HG03457 (cell line): ENCODE measurements at regions not wholly inside any gene's neighbourhood (a gene's known extent, or its start where the extent isn't known, plus 50 kb on each side); places are given as distances from the start of the nearest gene placed in this dataset.
"Not testable (repeated sequence)": the region's sequence is repeated elsewhere in the genome, so short reads cannot be mapped to it uniquely, and the experiment has no call there.

Source experiments
- ATAC-seq: cut with Tn5 transposase; IDR thresholded peaks from one replicate; pipeline ENCODE4 v1.9.1; 2021; ENCODE audit warnings: moderate number of reproducible peaks; ENCODE audit not compliant: unreplicated experiment

DNA sequence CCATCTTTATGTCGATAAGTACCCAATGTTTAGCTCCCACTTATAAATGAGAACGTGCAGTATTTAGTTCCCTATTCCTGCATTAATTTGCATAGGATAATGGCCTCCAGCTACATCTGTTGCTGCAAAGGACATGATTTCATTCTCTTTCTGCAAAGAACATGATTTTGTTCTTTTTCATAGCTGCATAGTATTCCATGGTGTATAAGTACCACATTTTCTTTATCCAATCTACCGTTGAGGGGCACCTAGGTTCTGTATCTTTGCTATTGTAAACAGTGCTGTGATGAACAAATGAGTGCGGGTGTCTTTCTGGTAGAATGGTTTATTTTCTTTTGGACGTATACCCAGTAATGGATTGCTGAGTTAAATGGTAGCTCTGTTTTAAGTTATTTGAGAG lies 63.0 kb downstream of the HLX start:
- no peak for ATAC-seq

DNA sequence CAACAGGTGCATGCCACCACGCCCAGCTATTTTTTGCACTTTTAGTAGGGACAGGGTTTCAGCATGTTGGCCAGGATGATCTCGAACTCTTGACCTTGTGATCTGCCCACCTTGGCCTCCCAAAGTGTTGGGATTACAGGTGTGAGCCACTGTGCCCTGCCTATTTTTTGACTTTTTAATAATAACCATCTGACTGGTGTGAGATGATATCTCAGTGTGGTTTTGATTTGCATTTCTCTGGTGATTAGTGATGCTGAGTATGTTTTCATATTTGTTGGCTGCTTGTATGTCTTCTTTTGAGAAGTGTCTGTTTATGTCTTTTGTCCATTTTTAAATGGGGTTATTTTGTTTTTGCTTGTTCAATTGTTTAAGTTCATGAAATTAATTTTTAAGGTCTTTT lies 63.7 kb downstream of the HLX start:
- ATAC-seq = not testable (repeated sequence)

DNA sequence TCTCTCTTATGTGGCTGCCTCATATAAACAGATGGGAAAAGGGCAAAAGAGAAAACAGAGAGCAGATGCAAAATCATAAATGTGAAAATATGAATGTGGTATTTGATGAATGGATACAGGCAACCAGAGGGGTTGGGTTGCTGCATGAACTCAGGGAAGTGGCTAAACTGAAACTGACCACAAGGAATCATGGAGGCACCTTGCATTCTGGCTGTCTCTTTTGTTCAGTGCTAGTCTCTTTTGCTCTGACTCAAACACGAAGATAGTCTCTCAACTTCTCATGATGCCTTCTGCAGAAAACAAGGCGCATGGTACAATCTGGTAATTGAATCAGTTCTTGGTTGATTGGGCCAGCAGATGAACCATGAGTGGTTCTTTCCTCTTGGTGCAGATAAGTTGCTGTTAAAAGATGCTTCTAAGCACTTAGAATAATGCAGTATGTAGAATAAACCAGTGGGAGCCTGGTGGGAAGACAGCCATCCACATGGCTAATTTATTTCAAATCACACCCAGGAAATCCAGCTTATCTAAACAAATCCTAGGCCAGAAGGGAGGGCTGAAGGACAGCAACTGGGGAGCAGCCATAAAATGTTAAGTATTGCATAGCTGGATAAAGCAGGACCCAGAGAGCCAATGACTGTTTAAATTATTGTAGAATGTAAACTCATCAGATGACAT lies 64.2 kb downstream of the HLX start:
- ATAC-seq = no peak

DNA sequence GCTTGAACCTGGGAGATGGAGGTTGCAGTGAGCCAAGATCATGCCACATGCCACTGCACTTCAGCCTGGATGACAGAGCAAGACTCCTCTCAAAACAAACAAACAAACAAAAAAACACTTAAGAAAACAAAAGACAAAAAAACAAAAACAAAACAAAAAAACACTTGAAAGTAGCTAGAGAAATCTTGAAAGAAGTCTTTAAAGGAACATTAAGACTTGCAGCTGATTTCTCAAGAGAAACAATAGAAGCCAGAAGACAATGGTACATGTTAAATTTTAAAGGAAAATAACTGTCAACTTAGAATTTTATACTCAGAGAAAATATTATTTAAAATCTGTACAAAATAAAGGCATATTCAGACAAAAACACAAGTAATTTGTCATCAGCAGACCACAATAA lies 71.3 kb downstream of the HLX start:
- no peak for ATAC-seq

DNA sequence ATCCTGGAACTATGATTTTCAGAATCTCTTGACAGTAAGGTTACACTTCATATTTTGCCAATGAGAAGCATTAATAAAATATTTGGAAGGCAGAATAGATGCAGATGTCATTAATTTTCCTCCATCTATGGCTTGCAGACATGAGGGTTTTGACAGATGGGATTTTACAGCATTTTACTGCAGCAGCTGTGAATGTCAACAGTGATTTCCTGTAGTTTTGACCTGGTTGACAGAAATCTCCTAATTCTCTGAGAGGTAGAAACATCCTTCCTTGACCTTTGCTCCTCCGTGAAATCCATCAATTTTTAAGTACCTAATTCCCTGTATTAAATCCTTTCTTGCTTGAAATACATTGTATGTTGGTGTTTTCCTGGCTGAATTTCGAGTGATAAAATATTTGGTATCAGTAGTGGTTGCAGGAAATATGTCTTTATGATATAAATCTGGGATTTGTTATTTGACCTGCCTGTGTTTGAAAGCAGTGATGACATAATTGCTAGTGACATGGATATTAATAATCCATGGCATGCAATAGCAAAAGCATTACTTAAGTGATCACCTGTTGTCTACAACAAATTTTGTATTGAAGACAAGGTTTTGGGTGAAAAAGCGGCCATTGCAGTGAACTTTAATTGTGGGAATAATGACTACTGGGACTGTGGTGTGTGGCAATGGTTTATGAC lies 73.9 kb downstream of the HLX start:
- no peak for ATAC-seq

DNA sequence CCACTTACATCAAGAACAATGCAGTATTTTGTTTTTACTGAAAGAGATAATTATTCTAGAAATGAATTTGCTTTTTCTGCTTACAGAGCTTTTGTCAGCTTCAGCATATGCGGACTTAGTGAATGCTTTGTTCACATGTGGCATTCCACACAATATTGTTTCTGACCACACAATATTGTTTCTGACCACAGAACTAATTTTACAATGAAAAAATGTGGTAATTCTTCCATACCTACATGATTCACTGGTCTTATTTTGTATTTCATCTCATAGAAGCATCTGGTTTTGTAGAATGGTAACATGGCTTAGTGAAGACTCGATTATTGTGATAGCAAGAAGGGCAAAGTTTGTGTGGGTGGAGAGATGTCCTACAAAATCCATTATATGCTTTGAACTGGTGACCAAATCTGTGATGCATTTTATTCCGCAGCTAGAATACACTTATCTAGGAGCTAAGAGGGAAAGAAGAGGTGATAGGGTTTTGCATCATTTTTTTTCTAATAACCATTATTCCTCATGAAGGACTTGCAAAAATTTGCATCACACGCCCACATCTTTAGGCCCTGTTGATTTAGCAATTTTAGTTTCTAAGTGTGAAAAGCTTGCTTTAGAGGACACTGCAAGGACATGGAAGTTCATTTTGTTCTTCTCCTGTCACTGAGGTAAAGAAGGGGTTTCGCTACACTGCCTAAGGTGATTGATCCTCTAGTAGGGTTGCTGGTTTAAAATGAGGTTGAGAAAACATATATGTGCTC lies 75.3 kb downstream of the HLX start:
- ATAC-seq = no peak

DNA sequence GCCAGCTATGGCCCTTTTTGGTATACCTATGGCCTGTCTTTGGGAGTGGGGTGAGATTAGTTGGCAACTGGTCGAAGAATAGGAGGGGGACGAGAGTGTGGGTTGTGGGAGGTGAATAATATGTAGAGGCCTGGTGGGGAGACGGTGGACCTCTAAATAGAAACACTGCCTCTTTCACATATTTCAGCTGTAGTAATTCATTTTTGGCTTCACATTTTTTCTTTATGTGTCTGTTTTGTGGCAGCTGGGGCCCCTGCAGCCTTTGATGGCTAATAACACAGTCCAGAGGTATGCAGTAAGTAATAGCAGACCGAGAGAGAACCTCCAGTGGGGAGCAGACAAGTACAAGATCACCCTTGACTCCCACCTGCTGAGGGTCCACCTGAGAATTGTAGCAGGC lies 75.9 kb downstream of the HLX start:
- ATAC-seq = no peak

DNA sequence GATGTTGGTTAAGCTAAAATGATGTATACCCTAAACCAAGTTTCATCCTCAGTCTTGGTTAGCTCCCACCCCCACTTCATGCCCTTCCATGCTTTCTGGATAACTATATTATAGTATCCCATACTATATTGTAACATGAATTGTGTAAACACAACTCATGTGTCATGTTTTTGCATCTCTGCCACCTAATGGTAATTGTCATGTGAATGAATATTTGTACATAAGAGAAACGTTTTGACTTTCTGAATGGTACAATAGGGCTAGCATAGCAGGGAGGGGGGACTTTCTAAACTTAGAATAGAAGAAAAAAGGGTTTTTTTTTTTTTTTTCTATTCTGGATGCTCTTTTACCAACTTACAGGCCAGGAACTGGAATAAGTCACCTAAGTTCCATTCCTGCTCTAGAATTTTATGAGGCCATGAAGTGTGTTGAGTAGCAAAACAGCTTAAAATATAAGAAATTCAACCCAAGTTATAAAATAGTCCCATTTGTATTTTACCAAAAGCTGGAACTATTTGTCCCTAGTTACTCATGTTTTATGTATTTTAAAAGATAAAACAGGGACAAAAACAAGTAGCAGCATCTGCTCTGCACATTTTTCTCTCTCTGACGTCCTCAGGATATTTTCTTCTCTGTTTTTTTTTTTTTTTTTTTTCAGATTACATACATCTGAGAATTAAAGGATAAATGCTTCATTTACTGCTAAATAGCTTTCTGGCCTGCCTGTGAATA lies 77.4 kb downstream of the HLX start:
- no peak for ATAC-seq

DNA sequence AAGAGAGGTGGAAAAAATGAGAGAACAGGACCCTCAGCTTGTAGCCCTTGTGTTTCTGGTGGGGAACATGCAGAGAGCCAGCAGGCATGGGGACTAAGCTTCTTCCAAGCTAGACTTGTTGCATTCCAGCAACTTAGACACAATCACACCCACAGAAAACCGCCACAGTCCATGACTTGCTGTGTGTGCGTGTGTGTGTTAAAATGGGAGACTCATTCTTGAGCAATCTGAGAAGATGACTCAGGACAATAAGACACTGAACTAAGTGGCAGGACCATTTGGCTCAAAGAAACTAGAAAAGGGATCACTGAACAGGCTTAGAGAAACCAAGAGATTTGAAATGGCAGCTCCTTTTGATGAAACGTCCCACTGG lies 78.0 kb downstream of the HLX start:
- ATAC-seq = no peak

DNA sequence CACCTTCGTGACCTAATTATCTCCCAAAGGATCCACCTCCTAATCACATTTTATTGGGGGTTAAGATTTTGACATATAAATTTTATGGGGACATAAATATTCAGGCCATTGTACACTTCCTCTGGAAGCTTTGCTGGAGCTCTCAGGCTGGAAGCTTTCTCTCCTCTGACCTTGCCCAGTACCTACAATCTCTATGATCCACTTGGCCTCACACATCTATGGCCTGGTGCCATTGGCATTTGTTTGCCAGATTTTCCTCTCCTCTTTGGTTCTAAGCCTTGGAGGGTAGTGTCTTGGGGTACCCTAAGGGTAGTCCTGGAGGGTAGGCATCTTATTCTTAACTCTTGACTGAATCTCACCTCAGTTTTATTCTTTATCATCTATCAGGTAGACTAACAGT lies 79.0 kb downstream of the HLX start:
- ATAC-seq = no peak

DNA sequence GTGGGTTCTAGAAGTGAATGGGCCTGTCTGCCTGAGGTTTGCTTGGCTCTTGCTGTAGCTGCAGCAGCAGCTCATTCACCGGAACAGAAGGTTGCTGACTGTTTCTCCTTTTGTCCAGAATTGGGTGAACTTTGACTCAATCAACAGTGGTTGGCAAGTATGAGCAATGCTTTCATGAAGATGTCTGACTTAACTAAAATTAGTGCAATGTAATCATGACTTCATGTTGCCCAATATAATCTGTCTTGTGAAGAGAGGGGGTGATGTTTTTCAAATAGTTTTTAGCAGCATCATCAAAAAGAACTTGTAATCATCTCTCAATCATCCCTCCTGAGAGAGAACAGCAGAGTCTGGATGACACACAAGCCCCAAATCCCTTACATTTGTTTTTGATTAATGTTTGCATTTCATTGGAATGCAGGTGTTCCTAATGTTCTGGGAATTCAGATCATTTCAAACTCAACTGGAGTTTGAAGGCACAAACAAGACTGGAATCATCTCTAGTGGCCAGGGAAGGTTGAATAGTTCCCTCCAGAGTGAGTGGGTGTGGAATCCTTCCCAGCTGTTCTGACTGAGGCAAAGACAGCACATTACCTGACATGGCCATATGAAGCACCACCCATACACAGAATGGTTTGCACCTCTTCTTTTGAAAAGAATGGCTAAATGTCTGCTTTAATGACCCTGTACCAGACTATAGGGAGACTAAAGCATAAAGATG lies 82.9 kb downstream of the HLX start:
- no peak for ATAC-seq

DNA sequence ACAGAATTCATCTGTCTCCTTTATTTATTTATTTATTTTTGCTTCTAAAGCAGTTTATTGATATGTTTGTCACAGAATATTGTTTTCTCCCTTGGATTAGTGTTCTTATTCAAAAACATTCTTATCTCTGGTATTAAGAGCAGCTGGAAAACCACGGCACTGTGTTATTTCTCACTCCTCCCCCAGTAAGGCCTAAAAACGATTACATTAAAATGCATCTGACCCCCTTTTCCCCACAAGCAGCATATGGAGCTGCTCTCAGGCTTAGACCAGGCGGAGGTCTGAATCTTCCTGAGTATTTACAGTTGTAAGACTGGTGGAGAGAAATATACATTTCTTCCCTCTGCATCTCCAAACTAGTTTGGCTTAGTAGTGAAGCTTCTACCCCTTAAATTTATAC lies 86.8 kb downstream of the HLX start:
- no peak for ATAC-seq

DNA sequence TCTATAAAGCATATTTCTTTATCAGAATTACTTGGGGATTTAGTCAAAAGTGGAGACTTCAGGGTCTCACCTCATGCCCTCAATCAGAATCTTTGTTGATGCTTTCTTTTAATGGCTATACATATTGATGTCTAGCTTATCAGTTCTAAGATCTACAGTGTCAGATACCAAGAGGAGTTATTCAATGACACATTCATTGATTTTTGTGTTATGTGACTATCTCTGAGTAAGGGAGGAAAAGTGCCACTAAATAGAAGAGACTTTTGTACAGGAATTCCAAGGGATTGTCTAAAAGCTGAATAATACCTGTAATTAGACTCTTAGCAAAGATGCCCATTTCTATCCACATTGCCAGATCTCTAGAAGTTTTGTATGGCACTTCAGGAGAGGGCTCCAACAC lies 87.2 kb downstream of the HLX start:
- ATAC-seq = no peak

DNA sequence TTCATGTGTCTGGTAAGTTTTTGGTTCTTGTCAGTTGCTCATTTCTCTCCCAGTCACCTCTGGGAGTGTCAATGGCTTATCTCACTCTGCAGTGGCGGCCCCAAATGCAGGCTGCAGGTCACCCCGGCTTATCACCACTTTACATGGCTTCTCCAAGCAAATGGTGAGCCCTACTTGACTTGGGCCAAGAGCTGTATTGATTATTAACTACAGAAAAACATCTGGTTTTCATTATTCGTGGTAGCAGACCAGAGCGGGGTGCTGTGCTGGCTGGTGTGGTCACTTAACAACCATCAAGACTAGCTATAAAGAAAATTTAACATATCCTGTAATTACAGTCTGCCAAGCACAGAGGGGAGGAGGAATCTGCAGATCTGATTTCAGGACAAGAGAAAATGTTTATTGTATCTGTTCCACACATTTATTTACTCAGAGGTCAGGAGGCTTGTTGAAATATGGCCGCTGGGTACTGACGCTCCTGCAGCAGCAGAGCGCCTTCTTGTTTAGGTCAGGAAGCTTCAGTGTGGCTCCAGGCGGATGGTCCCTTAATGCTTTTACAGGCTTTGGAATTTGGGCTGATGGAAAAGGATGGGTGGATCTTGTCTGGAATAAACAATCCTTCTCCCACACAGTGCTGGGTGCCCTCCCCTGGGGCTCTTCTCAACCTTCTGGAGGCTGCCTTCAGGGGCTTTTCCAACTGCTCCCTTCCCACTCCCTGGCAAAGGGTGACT lies 87.8 kb downstream of the HLX start:
- no peak for ATAC-seq

DNA sequence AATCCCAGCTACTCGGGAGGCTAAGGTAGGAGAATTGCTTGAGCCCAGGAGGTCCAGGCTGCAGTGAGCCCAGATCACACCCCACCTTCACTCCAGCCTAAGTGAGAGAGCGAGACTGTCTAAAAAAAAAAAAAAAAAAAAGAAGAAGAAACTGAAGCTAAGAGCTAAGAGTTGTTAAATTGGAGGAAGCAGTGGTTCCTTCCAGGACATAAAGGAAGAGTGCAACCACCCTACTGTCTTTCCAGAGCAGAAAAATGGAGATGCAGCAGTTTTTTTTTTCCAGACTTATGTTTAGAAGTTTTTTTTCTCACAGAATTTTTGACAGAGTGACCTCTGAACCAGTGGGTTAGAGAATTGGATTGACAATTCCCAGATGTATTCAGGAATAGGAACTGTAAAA lies 88.7 kb downstream of the HLX start:
- no peak for ATAC-seq

DNA sequence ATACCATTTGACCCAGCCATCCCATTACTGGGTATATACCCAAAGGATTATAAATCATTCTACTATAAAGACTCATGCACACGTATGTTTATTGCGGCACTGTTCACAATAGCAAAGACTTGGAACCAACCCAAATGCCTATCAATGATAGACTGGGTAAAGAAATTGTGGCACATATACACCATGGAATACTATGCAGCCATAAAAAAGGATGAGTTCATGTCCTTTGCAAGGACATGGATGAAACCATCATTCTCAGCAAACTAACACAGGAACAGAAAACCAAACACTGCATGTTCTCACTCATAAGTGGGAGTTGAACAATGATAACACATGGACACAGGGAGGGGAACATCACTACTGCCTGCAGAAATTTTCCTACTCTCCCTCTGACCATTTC lies 90.0 kb downstream of the HLX start:
- not testable (repeated sequence) for ATAC-seq

DNA sequence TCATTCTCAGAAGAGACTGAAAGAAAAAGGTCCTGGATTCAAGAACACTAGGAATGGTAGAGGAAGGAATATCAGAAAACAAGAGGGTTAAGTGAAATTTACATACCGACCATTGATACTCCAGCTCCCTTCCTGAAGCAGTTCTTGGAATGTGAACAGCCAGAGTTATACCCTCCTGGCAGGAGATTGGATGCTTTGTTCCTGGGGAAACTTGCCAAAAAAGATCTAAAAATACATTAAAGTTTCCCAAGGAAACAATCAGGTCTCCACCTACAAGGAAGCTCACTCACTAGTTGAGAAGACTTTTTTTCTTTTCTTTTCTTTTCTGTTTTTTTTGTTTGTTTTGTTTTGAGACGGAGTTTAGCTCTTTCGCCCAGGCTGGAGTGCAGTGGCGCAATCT lies 91.1 kb downstream of the HLX start:
- ATAC-seq = no peak

DNA sequence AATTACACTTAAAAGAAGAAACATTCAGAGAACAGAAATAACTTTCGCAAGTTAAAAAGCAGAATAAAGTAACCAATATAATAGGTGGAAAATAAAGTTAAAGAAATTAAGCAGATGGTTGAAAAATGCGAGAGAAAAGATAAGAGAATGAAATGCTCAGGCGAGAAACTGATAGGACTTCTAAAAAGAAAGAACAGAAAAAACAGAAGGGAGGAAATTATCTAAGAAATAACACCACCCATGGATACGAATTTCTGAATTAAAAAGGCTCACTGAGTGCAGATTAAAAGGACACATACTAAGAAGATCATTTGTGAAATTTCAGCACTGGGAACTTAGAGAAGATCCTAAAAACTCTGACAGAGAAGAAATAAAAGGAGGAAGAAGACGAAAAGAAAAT lies 92.0 kb downstream of the HLX start:
- no peak for ATAC-seq

DNA sequence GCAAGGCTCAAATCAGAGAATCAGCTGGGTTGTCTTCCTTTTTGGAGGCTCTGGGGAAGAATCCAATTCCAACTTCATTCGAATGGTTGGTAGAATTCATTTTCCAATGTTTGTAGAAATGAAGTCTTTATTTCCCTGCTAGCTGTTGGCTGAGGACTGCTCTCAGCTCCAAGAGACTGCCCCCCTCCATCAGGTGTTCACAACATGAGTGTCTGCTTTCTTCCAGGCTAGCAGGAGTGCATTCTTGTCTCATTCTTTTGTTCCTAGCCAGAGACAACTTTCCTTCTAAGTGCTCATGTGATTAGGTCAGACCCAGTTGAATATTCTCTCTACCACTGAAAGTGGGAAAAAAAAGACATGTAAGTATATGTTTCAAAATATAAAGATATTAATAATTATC lies 95.2 kb downstream of the HLX start:
- no peak for ATAC-seq

DNA sequence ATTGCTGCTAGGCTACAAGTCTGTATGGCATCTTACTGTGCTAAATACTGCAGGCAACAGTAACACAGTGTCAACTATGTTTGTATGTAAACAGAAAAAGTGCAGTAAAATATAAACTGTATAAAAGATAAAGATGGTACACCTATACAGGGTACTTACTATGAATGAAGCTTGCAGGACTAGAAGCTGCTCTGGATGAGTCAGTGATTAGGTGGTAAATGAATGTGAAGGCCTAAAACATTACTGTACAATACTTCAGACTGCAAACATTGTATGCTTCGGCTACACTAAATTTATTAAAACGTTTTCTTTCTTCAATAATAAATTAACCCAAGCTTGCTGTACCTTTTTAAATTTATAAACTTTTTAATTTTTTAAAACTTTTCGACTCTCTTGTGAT lies 97.1 kb downstream of the HLX start:
- no peak for ATAC-seq
